Pancreas (tissue), 10 donors: ENCODE measurements at regions not wholly inside any gene's neighbourhood (a gene's known extent, or its start where the extent isn't known, plus 50 kb on each side); places are given as distances from the start of the nearest gene placed in this dataset.
"Not testable (repeated sequence)": the region's sequence is repeated elsewhere in the genome, so short reads cannot be mapped to it uniquely, and the experiment has no call there.

Experiments
- ATAC-seq, 4 donors: fragments of 200-7000 bp; cut with Tn5 transposase; one replicate each; pipeline versions ENCODE4 v1.8.0 to v1.9.1; 2020; ENCODE audit warnings: mild to moderate bottlenecking in 4 of 4, moderate library complexity in 4 of 4
- DNase-seq, 6 donors: peaks; one replicate each; pipeline ENCODE4 v3.0.0-alpha.2; 2020
- FAIRE-seq: peaks from 2 replicates; lab custom pipeline; 2012; peaks lifted over from hg19 to GRCh38; lab: Jason Lieb, UNC
- H3K27ac ChIP-seq, 4 donors: fragments of 200-600 bp; sonication (generic); 1 replicate in 3 of 4; 2 replicates in 1 of 4; pipeline versions ENCODE4 v1.5.0 to v1.8.0; 2020
- H3K27me3 ChIP-seq, 4 donors: fragments of 200-600 bp; one replicate each; pipeline ENCODE4 v1.8.0; 2021
- H3K36me3 ChIP-seq, 3 donors: fragments of 200-600 bp; sonication (generic) in 1 of 3; one replicate each; pipeline versions ENCODE4 v1.5.0 to v1.8.0; 2020 to 2021
- H3K4me1 ChIP-seq, 3 donors: fragments of 200-600 bp; one replicate each; pipeline ENCODE4 v1.8.0; 2021
- H3K4me3 ChIP-seq, 4 donors: fragments of 200-600 bp; sonication (generic) in 2 of 4; one replicate each; pipeline versions ENCODE4 v1.5.0 to v1.8.0; 2020 to 2021
- H3K9me3 ChIP-seq, 4 donors: fragments of 200-600 bp; one replicate each; pipeline ENCODE4 v1.8.0; 2021
- WGBS, 2 donors: extraction: QIAGEN DNeasy Blood & Tissue Kit; methylation state at CpG; one replicate each; pipeline ENCODE4 v1.1.7; 2013; 5-methylcytosine and 5-hydroxymethylcytosine counted together
- intact Hi-C, 3 donors: fragments of 100-400 bp; cut with DNase I; formaldehyde crosslinking; loops; one replicate each; pipeline versions ENCODE4 v1.11.1 to v1.14.2; 2022
- TF ChIP-seq, protein P1 (sequence below), 4 donors: fragments of 200-600 bp; sonication (generic) in 3 of 4; IDR thresholded peaks; one replicate each; pipeline versions ENCODE4 v1.5.0 to v1.8.0; 2021; ENCODE audit warnings: antibody characterized with exemption in 4 of 4
- donor health status: healthy with polysubstance abuse.
- donor health status: DM: no; HTN: no; CAD: no; lungs with moderate emphysema.
- donor health status: DM: no; HTN: no; CAD: no.
- donor health status: control.
- donor health status: control.
- donor health status: Bipolar disorder and iron deficiency.
- donor health status: DM: yes; HTN: yes; CAD: no.
- donor health status: DM: no; HTN: no; CAD: no.
- donor health status: DM: no; HTN: no; CAD: no.
- donor health status: DM: yes; HTN: yes; CAD: no.

GRCh38 chrY:12393190-12393589 is 307.8 kb upstream of the USP9Y start:
- Histone ChIP-seq H3K4me1 (no peaks in the 10 kb centered on the region), H3K27ac (no peak overlapping the region), H3K27me3 (no peaks in the 10 kb centered on the region), H3K9me3 (no peaks in the 10 kb centered on the region), H3K36me3 (no peaks in the 10 kb centered on the region), H3K4me3 (no peak overlapping the region)
- WGBS, 2 donors, result 59% methylated on average over 8 of the region's 8 CpGs; no CpG with 5 or more reads in 1 of the 2 donors
- FAIRE-seq (no peak), ATAC-seq (no peak), DNase-seq (no peak)
- TF ChIP-seq, protein P1, sequence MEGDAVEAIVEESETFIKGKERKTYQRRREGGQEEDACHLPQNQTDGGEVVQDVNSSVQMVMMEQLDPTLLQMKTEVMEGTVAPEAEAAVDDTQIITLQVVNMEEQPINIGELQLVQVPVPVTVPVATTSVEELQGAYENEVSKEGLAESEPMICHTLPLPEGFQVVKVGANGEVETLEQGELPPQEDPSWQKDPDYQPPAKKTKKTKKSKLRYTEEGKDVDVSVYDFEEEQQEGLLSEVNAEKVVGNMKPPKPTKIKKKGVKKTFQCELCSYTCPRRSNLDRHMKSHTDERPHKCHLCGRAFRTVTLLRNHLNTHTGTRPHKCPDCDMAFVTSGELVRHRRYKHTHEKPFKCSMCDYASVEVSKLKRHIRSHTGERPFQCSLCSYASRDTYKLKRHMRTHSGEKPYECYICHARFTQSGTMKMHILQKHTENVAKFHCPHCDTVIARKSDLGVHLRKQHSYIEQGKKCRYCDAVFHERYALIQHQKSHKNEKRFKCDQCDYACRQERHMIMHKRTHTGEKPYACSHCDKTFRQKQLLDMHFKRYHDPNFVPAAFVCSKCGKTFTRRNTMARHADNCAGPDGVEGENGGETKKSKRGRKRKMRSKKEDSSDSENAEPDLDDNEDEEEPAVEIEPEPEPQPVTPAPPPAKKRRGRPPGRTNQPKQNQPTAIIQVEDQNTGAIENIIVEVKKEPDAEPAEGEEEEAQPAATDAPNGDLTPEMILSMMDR (IDR thresholded peaks at IDR 0.05), result no peak
- intact Hi-C loops, result no loop called here

GRCh38 chrY:12395381-12396120 is 305.5 kb upstream of the USP9Y start:
- ATAC-seq, H3K4me1 ChIP-seq, H3K9me3 ChIP-seq, H3K4me3 ChIP-seq, H3K36me3 ChIP-seq, H3K27me3 ChIP-seq, H3K27ac ChIP-seq, DNase-seq, FAIRE-seq, intact Hi-C loops: not testable (repeated sequence)
- WGBS, 2 donors, result 68% methylated on average over 5 of the region's 5 CpGs; no CpG with 5 or more reads in 1 of the 2 donors

GRCh38 chrY:12403916-12404315 is 297.1 kb upstream of the USP9Y start:
- FAIRE-seq, result no peak
- Histone ChIP-seq H3K27ac (no peak overlapping the region), H3K4me3 (no peak overlapping the region), H3K27me3 (no peaks in the 10 kb centered on the region), H3K36me3 (no peaks in the 10 kb centered on the region), H3K4me1 (no peaks in the 10 kb centered on the region), H3K9me3 (no peaks in the 10 kb centered on the region)
- no peak for ATAC-seq
- DNase-seq, result no peak
- intact Hi-C loops, result no loop called here
- TF ChIP-seq, protein P1 (IDR thresholded peaks at IDR 0.05), result no peak
- WGBS, 2 donors, result 82% methylated on average over 3 of the region's 3 CpGs; no CpG with 5 or more reads in 1 of the 2 donors

- H3K27me3 ChIP-seq, result no peaks in the 10 kb centered on the region
- intact Hi-C loops, result no loop called here
- H3K27ac ChIP-seq, result no peak overlapping the region
- no peak for FAIRE-seq
- TF ChIP-seq, protein P1 (IDR thresholded peaks at IDR 0.05), result no peak
- 84% methylated on average over 3 of the region's 3 CpGs; no CpG with 5 or more reads in 1 of the 2 donors for WGBS, 2 donors
- H3K9me3 ChIP-seq, result no peaks in the 10 kb centered on the region
- no peak for ATAC-seq
- H3K36me3 ChIP-seq, result no peaks in the 10 kb centered on the region
- no peak overlapping the region for H3K4me3 ChIP-seq
- no peaks in the 10 kb centered on the region for H3K4me1 ChIP-seq
- no peak for DNase-seq
These were observed 292.8 kb upstream of the USP9Y start for GRCh38 chrY:12408236-12408635.

GRCh38 chrY:12410696-12411095 is 290.3 kb upstream of the USP9Y start:
- no peak for ATAC-seq
- no peak overlapping the region for H3K4me3 ChIP-seq
- no peak for DNase-seq
- no peak overlapping the region for H3K27ac ChIP-seq
- H3K27me3 ChIP-seq, result no peaks in the 10 kb centered on the region
- intact Hi-C loops, result no loop called here
- TF ChIP-seq, protein P1 (IDR thresholded peaks at IDR 0.05), result no peak
- no peaks in the 10 kb centered on the region for H3K36me3 ChIP-seq
- no peaks in the 10 kb centered on the region for H3K4me1 ChIP-seq
- no peak for FAIRE-seq
- no peaks in the 10 kb centered on the region for H3K9me3 ChIP-seq
- 76% methylated on average over 3 of the region's 3 CpGs; no CpG with 5 or more reads in 1 of the 2 donors for WGBS, 2 donors
